GM23248 (cell line): ENCODE measurements at regions not wholly inside any gene's neighbourhood (a gene's known extent, or its start where the extent isn't known, plus 50 kb on each side); places are given as distances from the start of the nearest gene placed in this dataset.

Source experiments
- EZH2 ChIP-seq: fragments of 200-600 bp; sonication (generic); IDR thresholded peaks from 2 replicates; pipeline ENCODE4 v1.6.1; 2018; ENCODE audit warnings: antibody characterized with exemption, mild to moderate bottlenecking; ENCODE audit not compliant: insufficient read depth, poor library complexity, severe bottlenecking
- EZH2phosphoT487 ChIP-seq: fragments of 200-600 bp; sonication (generic); IDR thresholded peaks from 2 replicates; pipeline ENCODE4 v1.6.1; 2018; ENCODE audit warnings: antibody characterized with exemption, moderate library complexity, mild to moderate bottlenecking, low read depth; ENCODE audit not compliant: insufficient read depth

GRCh38 chr7:25321424-25321823 lies 93.1 kb upstream of the NPVF start:
- TF ChIP-seq EZH2 = no peak
- no peak for TF ChIP-seq EZH2phosphoT487
